HepG2 (cell line): ENCODE measurements at regions not wholly inside any gene's neighbourhood (a gene's known extent, or its start where the extent isn't known, plus 50 kb on each side); places are given as distances from the start of the nearest gene placed in this dataset.
"Not testable (repeated sequence)": the region's sequence is repeated elsewhere in the genome, so short reads cannot be mapped to it uniquely, and the experiment has no call there.

Source experiments
- ATAC-seq: fragments of 200-7000 bp; cut with Tn5 transposase; 3 replicates; pipeline ENCODE4 v1.9.1; 2020; ENCODE audit warnings: mild to moderate bottlenecking, moderate library complexity
- BruUV-seq: library from RNA; stranded (reverse); fragments of 400-500 nt; replicated peaks from 2 replicates; lab custom pipeline; 2021; lab: Mats Ljungman, UMichigan
- CTCF ChIA-PET: fragments of 300-600 bp; formaldehyde crosslinking; extraction: SDS; loops from one replicate; lab custom pipeline; 2021; ENCODE audit warnings: low total read pairs, inconsistent platforms, low intra/inter-chr PET ratio; lab: Yijun Ruan, JAX
- POLR2A ChIA-PET: fragments of 350-600 bp; sonication (Branson Sonifier 250); formaldehyde crosslinking; loops from one replicate; lab custom pipeline; 2020; ENCODE audit warnings: antibody characterized with exemption, inconsistent platforms; lab: Yijun Ruan, JAX
- DNase-seq: peaks from one replicate; pipeline ENCODE4 v3.0.0-alpha.2; 2015; ENCODE audit warnings: low spot score
- FAIRE-seq: peaks from 3 replicates; lab custom pipeline; 2011; peaks lifted over from hg19 to GRCh38; lab: Jason Lieb, UNC
- H2AFZ ChIP-seq: one replicate; pipeline ENCODE4 v1.6.1; 2011; ENCODE audit warnings: low read length, inconsistent platforms
- H3K27ac ChIP-seq: fragments of 300-600 bp; 3 replicates; pipeline ENCODE4 v1.8.0; 2011; ENCODE audit warnings: mixed run types, mild to moderate bottlenecking, mixed read lengths, low read length, inconsistent platforms; ENCODE audit not compliant: insufficient read depth; ENCODE audit errors: extremely low read length
- H3K27me3 ChIP-seq, 2 experiments: fragments of 200-600 bp in 1 of 2; 2 replicates in 1 of 2; 3 replicates in 1 of 2; pipeline versions ENCODE4 v1.6.0 to v1.8.0; 2011; ENCODE audit warnings: low read length in 2 of 2, mild to moderate bottlenecking in 2 of 2, moderate library complexity in 2 of 2, inconsistent platforms in 1 of 2; ENCODE audit not compliant: insufficient read depth in 2 of 2, control insufficient read depth in 1 of 2
- H3K36me3 ChIP-seq, 2 experiments: fragments of 200-600 bp in 1 of 2; replicated peaks in 1 of 2; 2 replicates in 1 of 2; 3 replicates in 1 of 2; pipeline versions ENCODE4 v1.5.1 to v1.8.0; 2011; ENCODE audit warnings: low read length in 2 of 2, inconsistent platforms in 1 of 2; ENCODE audit not compliant: insufficient read depth in 2 of 2, control insufficient read depth in 1 of 2
- H3K4me1 ChIP-seq: 2 replicates; pipeline ENCODE4 v1.5.1; 2012; ENCODE audit warnings: low read length, inconsistent platforms; ENCODE audit not compliant: insufficient read depth
- H3K4me2 ChIP-seq: 2 replicates; pipeline ENCODE4 v1.6.0; 2011; ENCODE audit warnings: low read depth, low read length, inconsistent platforms
- H3K4me3 ChIP-seq, 3 experiments: fragments of 200-600 bp in 1 of 3; sonication (generic), shearing (Covaris generic) in 1 of 3; replicated peaks in 1 of 3; 2 replicates each; pipeline ENCODE4 v1.5.1; 2011 to 2016; ENCODE audit warnings: low read length in 3 of 3, inconsistent platforms in 2 of 3, low read depth in 2 of 3, mild to moderate bottlenecking in 2 of 3, control low read depth in 1 of 3, mixed read lengths in 1 of 3; ENCODE audit not compliant: insufficient read depth in 1 of 3
- H3K79me2 ChIP-seq: one replicate; pipeline ENCODE4 v1.6.1; 2011; ENCODE audit warnings: low read length, inconsistent platforms; ENCODE audit not compliant: insufficient read depth
- H3K9ac ChIP-seq: 2 replicates; pipeline ENCODE4 v1.6.0; 2011; ENCODE audit warnings: mild to moderate bottlenecking, low read depth, low read length, inconsistent platforms; ENCODE audit not compliant: insufficient read depth
- H3K9me3 ChIP-seq: 2 replicates; pipeline ENCODE4 v1.5.1; 2012; ENCODE audit warnings: mild to moderate bottlenecking, low read length
- H4K20me1 ChIP-seq: 2 replicates; pipeline ENCODE4 v1.6.0; 2011; ENCODE audit warnings: inconsistent platforms, mild to moderate bottlenecking, low read length, moderate library complexity; ENCODE audit not compliant: insufficient read depth
- HMGXB3 ChIP-seq: sonication (generic); formaldehyde crosslinking; IDR thresholded peaks from 2 replicates; pipeline ENCODE4 v1.4.0; 2020; ENCODE audit warnings: missing genetic modification reagents, borderline replicate concordance
- IKZF1 ChIP-seq: fragments of 450-650 bp; IDR thresholded peaks from 2 replicates; pipeline ENCODE4 v1.7.1; 2016
- KLF11 ChIP-seq: IDR thresholded peaks from 2 replicates; pipeline ENCODE4 v1.6.1; 2016; ENCODE audit warnings: missing compliant biosample characterization
- NFIB ChIP-seq: sonication (generic); formaldehyde crosslinking; IDR thresholded peaks from 2 replicates; pipeline ENCODE4 v1.9.0; 2021; ENCODE audit warnings: missing genetic modification reagents, mild to moderate bottlenecking, borderline replicate concordance
- NFYB ChIP-seq: sonication (generic); formaldehyde crosslinking; IDR thresholded peaks from 2 replicates; pipeline ENCODE4 v1.4.0; 2020; ENCODE audit warnings: missing genetic modification reagents
- PHB2 ChIP-seq: fragments of 450-650 bp; IDR thresholded peaks from 2 replicates; pipeline ENCODE4 v1.6.1; 2018; ENCODE audit not compliant: partially characterized antibody
- PHF20 ChIP-seq: sonication (generic); formaldehyde crosslinking; IDR thresholded peaks from 2 replicates; pipeline ENCODE4 v1.5.0; 2020; ENCODE audit warnings: mild to moderate bottlenecking, missing genetic modification reagents
- TBX3 ChIP-seq: fragments of 450-650 bp; IDR thresholded peaks from 2 replicates; pipeline ENCODE4 v1.6.1; 2017; ENCODE audit warnings: antibody characterized with exemption, mild to moderate bottlenecking, inconsistent platforms, borderline replicate concordance
- ZKSCAN1 ChIP-seq: fragments of 150-350 bp; IDR thresholded peaks from 2 replicates; pipeline ENCODE4 v1.6.1; 2014; ENCODE audit warnings: low read length
- ZNF10 ChIP-seq: sonication (generic); formaldehyde crosslinking; IDR thresholded peaks from 2 replicates; pipeline ENCODE4 v1.4.0; 2020; ENCODE audit warnings: mild to moderate bottlenecking, low read depth, missing genetic modification reagents, borderline replicate concordance
- ZNF180 ChIP-seq: sonication (generic); formaldehyde crosslinking; IDR thresholded peaks from 2 replicates; pipeline ENCODE4 v1.4.0; 2020; ENCODE audit warnings: low read depth, missing genetic modification reagents, borderline replicate concordance
- ZNF441 ChIP-seq: sonication (generic); formaldehyde crosslinking; IDR thresholded peaks from 2 replicates; pipeline ENCODE4 v1.7.0; 2021; ENCODE audit warnings: missing genetic modification reagents, borderline replicate concordance
- ZNF468 ChIP-seq: sonication (generic); formaldehyde crosslinking; IDR thresholded peaks from 2 replicates; pipeline ENCODE4 v1.8.0; 2022; ENCODE audit warnings: mild to moderate bottlenecking, moderate library complexity, missing genetic modification reagents
- ZNF841 ChIP-seq: sonication (generic); formaldehyde crosslinking; IDR thresholded peaks from 2 replicates; pipeline ENCODE4 v1.8.1; 2023; ENCODE audit warnings: missing genetic modification reagents, borderline replicate concordance
- WGBS: methylation state at CpG from one replicate; pipeline ENCODE4 v1.1.6; 2017; ENCODE audit warnings: low lambda C conversion rate; 5-methylcytosine and 5-hydroxymethylcytosine counted together
- in situ Hi-C: cut with HindIII; loops from 2 replicates; pipeline ENCODE4 v1.10.0; 2017; ENCODE audit warnings: low pct_unique_long_range_greater_than_20kb; ENCODE audit not compliant: extremely low pct_ligation_motif_present
- intact Hi-C: fragments of 100-400 bp; cut with micrococcal nuclease; formaldehyde crosslinking; loops from one replicate; pipeline ENCODE4 v1.10.0; 2022; ENCODE audit not compliant: unreplicated experiment
- TF ChIP-seq, protein P1 (sequence below): sonication (generic); formaldehyde crosslinking; conservative IDR thresholded peaks from 2 replicates; pipeline ENCODE4 v1.4.0; 2020; ENCODE audit warnings: missing genetic modification reagents

- FAIRE-seq, H3K27ac ChIP-seq, POLR2A ChIA-PET, H3K4me1 ChIP-seq, CTCF ChIA-PET, intact Hi-C loops, ATAC-seq, H3K27me3 ChIP-seq, H4K20me1 ChIP-seq, H3K4me3 ChIP-seq, H3K36me3 ChIP-seq, H3K9ac ChIP-seq, H3K9me3 ChIP-seq, H3K79me2 ChIP-seq, in situ Hi-C loops, DNase-seq, H3K4me2 ChIP-seq, H2AFZ ChIP-seq, BruUV-seq: not testable (repeated sequence)
- WGBS, result 4% methylated on average over 4 of the region's 4 CpGs
Observed at GRCh38 chr9:64130325-64130724, 1154.7 kb downstream of the FOXD4L5 start.

DNA sequence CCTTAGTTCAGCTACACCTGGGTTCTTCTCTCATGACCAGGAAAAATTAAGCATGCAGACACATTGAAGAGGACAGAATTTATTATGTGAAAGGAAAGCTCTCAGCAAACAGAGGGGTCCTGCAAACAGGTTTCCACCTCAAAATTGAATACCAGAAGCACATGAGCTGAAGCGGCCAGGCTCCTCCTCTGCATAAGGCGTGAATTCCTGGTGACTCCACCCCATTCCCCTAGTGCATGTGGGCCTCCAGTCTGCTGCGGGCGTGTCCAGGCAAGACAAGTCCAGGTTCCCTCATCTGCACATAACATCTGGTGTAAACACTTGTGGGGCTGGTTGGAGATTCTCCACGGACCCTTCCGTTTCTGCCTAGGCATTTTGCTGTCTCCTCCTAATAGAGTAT, 1156.4 kb downstream of the FOXD4L5 start:
- no peak overlapping the region for H3K4me2 ChIP-seq
- in situ Hi-C loops (no loop called here), intact Hi-C loops (no loop called here)
- H3K4me3 ChIP-seq, result no peak overlapping the region
- DNase-seq (no peak), ATAC-seq (no peak), FAIRE-seq (no peak)
- no peaks in the 10 kb centered on the region for H3K36me3 ChIP-seq
- BruUV-seq, result no TSS peak
- no peaks in the 10 kb centered on the region for H3K27me3 ChIP-seq
- no peak overlapping the region for H2AFZ ChIP-seq
- no peaks in the 10 kb centered on the region for H3K79me2 ChIP-seq
- H3K9me3 ChIP-seq, result no peaks in the 10 kb centered on the region
- H3K9ac ChIP-seq, result no peak overlapping the region
- ChIA-PET CTCF (no interaction called here), POLR2A (no interaction called here)
- no peaks in the 10 kb centered on the region for H3K4me1 ChIP-seq
- no peaks in the 10 kb centered on the region for H4K20me1 ChIP-seq
- H3K27ac ChIP-seq, result no peak overlapping the region
- WGBS, result 23% methylated on average over 4 of the region's 6 CpGs
- no peak for TF ChIP-seq ZNF180
- no peak for TF ChIP-seq ZNF10 (CRISPR knock-in tag)
- no peak for TF ChIP-seq ZNF441 (CRISPR knock-in tag)
- TF ChIP-seq TBX3, result no peak
- TF ChIP-seq NFYB (CRISPR knock-in tag), result no peak
- TF ChIP-seq ZNF841 (CRISPR knock-in tag), result no peak
- TF ChIP-seq PHF20 (CRISPR knock-in tag), result no peak
- no peak for TF ChIP-seq KLF11 (CRISPR knock-in tag)
- TF ChIP-seq HMGXB3 (CRISPR knock-in tag), result no peak
- TF ChIP-seq IKZF1, result no peak
- TF ChIP-seq ZKSCAN1, result no peak
- no peak for TF ChIP-seq NFIB (CRISPR knock-in tag)
- TF ChIP-seq PHB2, result no peak
- TF ChIP-seq ZNF468 (CRISPR knock-in tag), result no peak
- TF ChIP-seq, protein P1, sequence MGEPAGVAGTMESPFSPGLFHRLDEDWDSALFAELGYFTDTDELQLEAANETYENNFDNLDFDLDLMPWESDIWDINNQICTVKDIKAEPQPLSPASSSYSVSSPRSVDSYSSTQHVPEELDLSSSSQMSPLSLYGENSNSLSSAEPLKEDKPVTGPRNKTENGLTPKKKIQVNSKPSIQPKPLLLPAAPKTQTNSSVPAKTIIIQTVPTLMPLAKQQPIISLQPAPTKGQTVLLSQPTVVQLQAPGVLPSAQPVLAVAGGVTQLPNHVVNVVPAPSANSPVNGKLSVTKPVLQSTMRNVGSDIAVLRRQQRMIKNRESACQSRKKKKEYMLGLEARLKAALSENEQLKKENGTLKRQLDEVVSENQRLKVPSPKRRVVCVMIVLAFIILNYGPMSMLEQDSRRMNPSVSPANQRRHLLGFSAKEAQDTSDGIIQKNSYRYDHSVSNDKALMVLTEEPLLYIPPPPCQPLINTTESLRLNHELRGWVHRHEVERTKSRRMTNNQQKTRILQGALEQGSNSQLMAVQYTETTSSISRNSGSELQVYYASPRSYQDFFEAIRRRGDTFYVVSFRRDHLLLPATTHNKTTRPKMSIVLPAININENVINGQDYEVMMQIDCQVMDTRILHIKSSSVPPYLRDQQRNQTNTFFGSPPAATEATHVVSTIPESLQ (CRISPR knock-in tag), result no peak
